NT2/D1 (cell line): ENCODE measurements at regions not wholly inside any gene's neighbourhood (a gene's known extent, or its start where the extent isn't known, plus 50 kb on each side); places are given as distances from the start of the nearest gene placed in this dataset.

Source experiments
- YY1 ChIP-seq: IDR thresholded peaks from 2 replicates; pipeline ENCODE4 v1.6.1; 2011; ENCODE audit not compliant: insufficient read length, insufficient read depth
- ZNF274 ChIP-seq: IDR thresholded peaks from 2 replicates; pipeline ENCODE4 v1.6.1; 2011; ENCODE audit warnings: mild to moderate bottlenecking, low read depth, low read length

DNA sequence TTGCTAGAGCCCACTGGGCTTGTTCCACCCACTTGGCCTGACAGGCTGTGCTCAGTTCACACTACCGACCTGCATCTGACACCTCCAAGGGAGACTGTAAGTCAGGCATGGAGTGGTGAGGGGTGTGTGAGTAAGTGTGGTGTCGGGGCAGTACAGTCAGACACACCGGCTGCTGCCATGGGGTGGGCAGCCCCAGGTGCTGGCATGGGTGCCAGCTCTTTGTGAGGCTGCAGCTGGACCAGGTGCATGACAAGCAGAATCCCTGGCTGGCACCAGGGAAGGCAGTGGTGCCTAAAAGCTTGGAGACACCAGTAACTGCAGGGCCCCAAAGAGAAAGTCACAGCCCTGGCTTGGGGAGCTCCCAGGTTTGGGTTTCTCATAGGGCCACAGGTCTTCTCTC lies 665.0 kb downstream of the SH3BGRL start:
- no peak for TF ChIP-seq YY1
- TF ChIP-seq ZNF274 = no peak
